Activated naive CD4-positive, alpha-beta T cell treated with anti-CD3 and anti-CD28 coated beads, Interleukin-2, amount 50 U/mL, for 72 hours (primary cell): ENCODE measurements at regions not wholly inside any gene's neighbourhood (a gene's known extent, or its start where the extent isn't known, plus 50 kb on each side); places are given as distances from the start of the nearest gene placed in this dataset.

Source experiments
- ATAC-seq, 2 donors: fragments of 150-1000 bp; cut with Tn5 transposase; 2 replicates each; pipeline ENCODE4 v1.10.0; 2021; ENCODE audit warnings: mild to moderate bottlenecking in 2 of 2, moderate library complexity in 2 of 2
- DNase-seq, 2 donors: peaks; one replicate each; pipeline ENCODE4 v3.0.0; 2021 to 2022; ENCODE audit warnings: low spot score in 2 of 2
- H3K27ac Mint-ChIP-seq, 2 donors: one replicate each; pipeline ENCODE4 v1.8.0; 2022; ENCODE audit warnings: mild to moderate bottlenecking in 2 of 2, mixed read lengths in 2 of 2
- H3K36me3 Mint-ChIP-seq, 2 donors: one replicate each; pipeline ENCODE4 v1.8.0; 2022; ENCODE audit warnings: mixed read lengths in 2 of 2
- H3K9me3 Mint-ChIP-seq, 2 donors: one replicate each; pipeline ENCODE4 v1.8.0; 2022; ENCODE audit warnings: mixed read lengths in 2 of 2

GRCh38 chrX:147646949-147647723 lies 264.6 kb upstream of the FMR1 start:
- ATAC-seq, result no peak
- Mint-ChIP-seq H3K27ac (no peak overlapping the region), H3K36me3 (no peaks in the 10 kb centered on the region), H3K9me3 (peaks cover 0 to 3% of the 10 kb centered on the region in 2 donors)
- no peak for DNase-seq

GRCh38 chrX:147675819-147676218 lies 235.9 kb upstream of the FMR1 start:
- no peaks in the 10 kb centered on the region for H3K9me3 Mint-ChIP-seq
- ATAC-seq (no peak), DNase-seq (no peak)
- H3K27ac Mint-ChIP-seq, result no peak overlapping the region
- no peaks in the 10 kb centered on the region for H3K36me3 Mint-ChIP-seq

GRCh38 chrX:147679356-147680005 lies 232.2 kb upstream of the FMR1 start:
- DNase-seq (no peak), ATAC-seq (no peak)
- H3K27ac Mint-ChIP-seq, result no peak overlapping the region
- no peaks in the 10 kb centered on the region for H3K9me3 Mint-ChIP-seq
- H3K36me3 Mint-ChIP-seq, result no peaks in the 10 kb centered on the region

- no peak for ATAC-seq
- no peak for DNase-seq
- Mint-ChIP-seq H3K36me3 (no peaks in the 10 kb centered on the region), H3K27ac (no peak overlapping the region), H3K9me3 (no peaks in the 10 kb centered on the region)
These were observed 231.5 kb upstream of the FMR1 start for GRCh38 chrX:147680251-147680650.

GRCh38 chrX:147693511-147693910 lies 218.2 kb upstream of the FMR1 start:
- DNase-seq (no peak), ATAC-seq (no peak)
- no peak overlapping the region for H3K27ac Mint-ChIP-seq
- H3K36me3 Mint-ChIP-seq, result peaks cover 0 to 7% of the 10 kb centered on the region in 2 donors
- H3K9me3 Mint-ChIP-seq, result peaks cover 4 to 8% of the 10 kb centered on the region in 2 donors

- Mint-ChIP-seq H3K9me3 (peaks cover 0 to 3% of the 10 kb centered on the region in 2 donors), H3K36me3 (no peaks in the 10 kb centered on the region), H3K27ac (no peak overlapping the region)
- no peak for DNase-seq
- ATAC-seq, result no peak
These were observed 212.7 kb upstream of the FMR1 start for GRCh38 chrX:147699061-147699460.

GRCh38 chrX:147710301-147710700 lies 201.4 kb upstream of the FMR1 start:
- DNase-seq (no peak), ATAC-seq (no peak)
- Mint-ChIP-seq H3K27ac (no peak overlapping the region), H3K36me3 (no peaks in the 10 kb centered on the region), H3K9me3 (no peaks in the 10 kb centered on the region)

GRCh38 chrX:147733369-147733768 lies 178.3 kb upstream of the FMR1 start:
- Mint-ChIP-seq H3K9me3 (no peaks in the 10 kb centered on the region), H3K27ac (no peak overlapping the region), H3K36me3 (no peaks in the 10 kb centered on the region)
- DNase-seq (no peak), ATAC-seq (no peak)

- H3K27ac Mint-ChIP-seq, result no peak overlapping the region
- no peaks in the 10 kb centered on the region for H3K36me3 Mint-ChIP-seq
- DNase-seq (no peak), ATAC-seq (no peak)
- no peaks in the 10 kb centered on the region for H3K9me3 Mint-ChIP-seq
These were observed 176.4 kb upstream of the FMR1 start for GRCh38 chrX:147735364-147735763.

GRCh38 chrX:147736045-147736444 lies 175.7 kb upstream of the FMR1 start:
- ATAC-seq (no peak), DNase-seq (no peak)
- no peaks in the 10 kb centered on the region for H3K36me3 Mint-ChIP-seq
- H3K9me3 Mint-ChIP-seq, result no peaks in the 10 kb centered on the region
- no peak overlapping the region for H3K27ac Mint-ChIP-seq

GRCh38 chrX:147737690-147738089 lies 174.0 kb upstream of the FMR1 start:
- ATAC-seq (peak in 1 of 2 donors; percentile 78), DNase-seq (no peak)
- no peaks in the 10 kb centered on the region for H3K36me3 Mint-ChIP-seq
- H3K9me3 Mint-ChIP-seq, result no peaks in the 10 kb centered on the region
- no peak overlapping the region for H3K27ac Mint-ChIP-seq

- ATAC-seq (peak in 1 of 2 donors; percentile 75), DNase-seq (peak in 1 of 2 donors; percentile 4)
- H3K9me3 Mint-ChIP-seq, result no peaks in the 10 kb centered on the region
- no peaks in the 10 kb centered on the region for H3K36me3 Mint-ChIP-seq
- H3K27ac Mint-ChIP-seq, result peak overlapping the region in 1 of 2 donors; percentile 5
These were observed 173.5 kb upstream of the FMR1 start for GRCh38 chrX:147738265-147738664.

GRCh38 chrX:147739196-147739595 lies 172.5 kb upstream of the FMR1 start:
- Mint-ChIP-seq H3K36me3 (no peaks in the 10 kb centered on the region), H3K27ac (no peak overlapping the region), H3K9me3 (no peaks in the 10 kb centered on the region)
- DNase-seq, result no peak
- no peak for ATAC-seq

GRCh38 chrX:147741776-147742175 lies 169.9 kb upstream of the FMR1 start:
- Mint-ChIP-seq H3K27ac (no peak overlapping the region), H3K36me3 (no peaks in the 10 kb centered on the region), H3K9me3 (no peaks in the 10 kb centered on the region)
- DNase-seq (no peak), ATAC-seq (no peak)

GRCh38 chrX:147749308-147749707 lies 162.4 kb upstream of the FMR1 start:
- H3K9me3 Mint-ChIP-seq, result no peaks in the 10 kb centered on the region
- peak in 1 of 2 donors; percentile 62 for ATAC-seq
- DNase-seq, result no peak
- H3K27ac Mint-ChIP-seq, result no peak overlapping the region
- H3K36me3 Mint-ChIP-seq, result no peaks in the 10 kb centered on the region

GRCh38 chrX:147757750-147758149 lies 154.0 kb upstream of the FMR1 start:
- H3K9me3 Mint-ChIP-seq, result no peaks in the 10 kb centered on the region
- ATAC-seq (peak in 1 of 2 donors; percentile 57), DNase-seq (no peak)
- H3K27ac Mint-ChIP-seq, result no peak overlapping the region
- no peaks in the 10 kb centered on the region for H3K36me3 Mint-ChIP-seq

GRCh38 chrX:147763131-147763530 lies 148.6 kb upstream of the FMR1 start:
- DNase-seq (no peak), ATAC-seq (peak in 1 of 2 donors; percentile 88)
- Mint-ChIP-seq H3K9me3 (no peaks in the 10 kb centered on the region), H3K36me3 (no peaks in the 10 kb centered on the region), H3K27ac (no peak overlapping the region)

- ATAC-seq, result no peak
- no peak for DNase-seq
- no peaks in the 10 kb centered on the region for H3K9me3 Mint-ChIP-seq
- H3K27ac Mint-ChIP-seq, result no peak overlapping the region
- H3K36me3 Mint-ChIP-seq, result no peaks in the 10 kb centered on the region
These were observed 146.9 kb upstream of the FMR1 start for GRCh38 chrX:147764868-147765267.
